ENCODE measurements at regions not wholly inside any gene's neighbourhood (a gene's known extent, or its start where the extent isn't known, plus 50 kb on each side); places are given as distances from the start of the nearest gene placed in this dataset.

GRCh38 chr14:84068288-84068687 is 1461.7 kb upstream of the FLRT2 start:
- BruUV-seq (replicated peaks): no TSS peak
- H3K27ac Mint-ChIP-seq (ENCODE audit: unreplicated experiment): no peak overlapping the region
- no peaks in the 10 kb centered on the region for H3K27me3 Mint-ChIP-seq (ENCODE audit: insufficient read depth, unreplicated experiment)

GRCh38 chr14:84071061-84071460 is 1458.9 kb upstream of the FLRT2 start:
- no peak for TF ChIP-seq CTCF (IDR thresholded peaks at IDR 0.05; ENCODE audit: insufficient read depth in 1 of 2, low read depth in 1 of 2, low read length in 1 of 2, severe bottlenecking in 1 of 2, unreplicated experiment in 1 of 2)
- Mint-ChIP-seq H3K4me3 (ENCODE audit: unreplicated experiment) (no peak overlapping the region), H3K4me1 (ENCODE audit: low read depth, unreplicated experiment) (no peaks in the 10 kb centered on the region), H3K36me3 (ENCODE audit: insufficient read depth, unreplicated experiment) (no peaks in the 10 kb centered on the region), H3K9me3 (ENCODE audit: unreplicated experiment) (no peaks in the 10 kb centered on the region), H3K27me3 (ENCODE audit: insufficient read depth, unreplicated experiment) (no peaks in the 10 kb centered on the region), H3K27ac (ENCODE audit: unreplicated experiment) (no peak overlapping the region)
- no TSS peak for BruUV-seq (replicated peaks)
- no peaks in the 10 kb centered on the region for H3K4me1 ChIP-seq
- H3K27me3 ChIP-seq (replicated peaks; ENCODE audit: control insufficient read depth, insufficient read depth, low read length): no peaks in the 10 kb centered on the region
- H3K9me3 ChIP-seq: no peaks in the 10 kb centered on the region
- ChIA-PET POLR2A (no interaction called here), CTCF (no interaction called here)
- H3K36me3 ChIP-seq (ENCODE audit: control insufficient read depth, insufficient read depth, low read length): no peaks in the 10 kb centered on the region
- DNase-seq: no peak
- no peak overlapping the region for H3K4me3 ChIP-seq (ENCODE audit: low read depth, low read length)
- intact Hi-C loops (cut with micrococcal nuclease; ENCODE audit: unreplicated experiment): no loop called here

More at GRCh38 chr14:84068288-84068687, 1461.7 kb upstream of the FLRT2 start:
- H3K4me1 ChIP-seq: no peaks in the 10 kb centered on the region
- POLR2A ChIA-PET: no interaction called here
- H3K27me3 ChIP-seq (replicated peaks; ENCODE audit: control insufficient read depth, insufficient read depth, low read length): no peaks in the 10 kb centered on the region
- H3K36me3 ChIP-seq (ENCODE audit: control insufficient read depth, insufficient read depth, low read length): no peaks in the 10 kb centered on the region
- no peak overlapping the region for H3K4me3 ChIP-seq (ENCODE audit: low read depth, low read length)
- TF ChIP-seq CTCF (IDR thresholded peaks at IDR 0.05; ENCODE audit: insufficient read depth in 1 of 2, low read depth in 1 of 2, low read length in 1 of 2, severe bottlenecking in 1 of 2, unreplicated experiment in 1 of 2): no peak
- no peaks in the 10 kb centered on the region for H3K9me3 Mint-ChIP-seq (ENCODE audit: unreplicated experiment)
- DNase-seq: no peak
- no peaks in the 10 kb centered on the region for H3K9me3 ChIP-seq
- H3K4me3 Mint-ChIP-seq (ENCODE audit: unreplicated experiment): no peak overlapping the region
- H3K4me1 Mint-ChIP-seq (ENCODE audit: low read depth, unreplicated experiment): no peaks in the 10 kb centered on the region
- CTCF ChIA-PET: no interaction called here
- intact Hi-C loops (cut with micrococcal nuclease; ENCODE audit: unreplicated experiment): no loop called here
- no peaks in the 10 kb centered on the region for H3K36me3 Mint-ChIP-seq (ENCODE audit: insufficient read depth, unreplicated experiment)

- POLR2A ChIA-PET: no interaction called here
Measured at GRCh38 chr14:84074626-84075025, 1455.3 kb upstream of the FLRT2 start.

More at GRCh38 chr14:84074626-84075025, 1455.3 kb upstream of the FLRT2 start:
- DNase-seq: no peak
- Mint-ChIP-seq H3K27me3 (ENCODE audit: insufficient read depth, unreplicated experiment) (no peaks in the 10 kb centered on the region), H3K27ac (ENCODE audit: unreplicated experiment) (no peak overlapping the region), H3K9me3 (ENCODE audit: unreplicated experiment) (no peaks in the 10 kb centered on the region), H3K36me3 (ENCODE audit: insufficient read depth, unreplicated experiment) (no peaks in the 10 kb centered on the region), H3K4me1 (ENCODE audit: low read depth, unreplicated experiment) (no peaks in the 10 kb centered on the region), H3K4me3 (ENCODE audit: unreplicated experiment) (no peak overlapping the region)
- no peak for TF ChIP-seq CTCF (IDR thresholded peaks at IDR 0.05; ENCODE audit: insufficient read depth in 1 of 2, low read depth in 1 of 2, low read length in 1 of 2, severe bottlenecking in 1 of 2, unreplicated experiment in 1 of 2)
- Histone ChIP-seq H3K36me3 (ENCODE audit: control insufficient read depth, insufficient read depth, low read length) (no peaks in the 10 kb centered on the region), H3K4me1 (no peaks in the 10 kb centered on the region), H3K27me3 (replicated peaks; ENCODE audit: control insufficient read depth, insufficient read depth, low read length) (no peaks in the 10 kb centered on the region), H3K4me3 (ENCODE audit: low read depth, low read length) (no peak overlapping the region), H3K9me3 (no peaks in the 10 kb centered on the region)
- intact Hi-C loops (cut with micrococcal nuclease; ENCODE audit: unreplicated experiment): no loop called here
- CTCF ChIA-PET: no interaction called here
- no TSS peak for BruUV-seq (replicated peaks)

All from Caco-2 (cell line).